ENCODE measurements at regions not wholly inside any gene's neighbourhood (a gene's known extent, or its start where the extent isn't known, plus 50 kb on each side); places are given as distances from the start of the nearest gene placed in this dataset.

DNA sequence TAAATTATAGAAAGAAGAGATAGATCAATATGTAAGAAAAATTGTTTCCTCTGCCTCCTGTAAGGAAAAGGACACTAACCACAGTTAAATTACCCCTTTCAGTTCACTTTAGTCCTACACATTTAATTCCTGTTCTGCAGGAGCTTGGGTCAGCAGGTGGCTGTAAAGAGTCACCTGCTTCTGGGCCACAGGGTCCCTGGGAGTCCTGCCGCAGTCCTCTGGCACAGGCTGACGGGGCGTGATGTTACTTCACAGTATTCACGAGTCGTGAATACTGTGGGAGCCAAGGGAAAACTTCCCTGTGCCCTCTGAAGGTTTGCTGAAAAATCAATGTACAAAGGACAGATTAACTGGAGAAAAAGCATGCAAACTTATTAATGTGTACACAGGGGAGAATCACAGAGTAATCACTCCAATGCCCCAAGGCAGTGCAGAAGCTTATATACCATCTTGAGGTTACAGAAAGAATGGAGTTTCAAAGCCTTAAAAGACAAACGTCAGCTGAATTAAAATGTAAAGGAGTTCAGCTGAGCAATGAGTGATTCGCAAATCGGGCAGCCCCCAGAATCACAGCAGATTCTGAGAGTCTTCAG, 125.8 kb upstream of the TMTC4 start:
- in situ Hi-C loops (cut with HindIII; ENCODE audit: extremely low pct_ligation_motif_present, low pct_unique_long_range_greater_than_20kb): no loop called here
- Histone ChIP-seq H3K9me3 (ENCODE audit: low read length) (peaks cover 4% of the 10 kb centered on the region; the same call in 1 of the 2 replicates), H2AFZ (ENCODE audit: low read length) (no peak overlapping the region), H3K79me2 (ENCODE audit: insufficient read depth, low read length) (no peaks in the 10 kb centered on the region), H3K4me3 (replicated peaks in 1 of 3; ENCODE audit: insufficient read depth in 1 of 3, low read depth in 2 of 3, low read length in 3 of 3) (no peak overlapping the region), H3K36me3 (replicated peaks in 1 of 2; ENCODE audit: control insufficient read depth in 1 of 2, insufficient read depth in 2 of 2, low read length in 2 of 2) (no peaks in the 10 kb centered on the region), H3K9ac (ENCODE audit: insufficient read depth, low read depth, low read length) (no peak overlapping the region), H3K27me3 (ENCODE audit: control insufficient read depth in 1 of 2, insufficient read depth in 2 of 2, low read length in 2 of 2) (no peaks in the 10 kb centered on the region), H3K4me1 (ENCODE audit: insufficient read depth, low read length) (peaks cover 7% of the 10 kb centered on the region), H4K20me1 (ENCODE audit: insufficient read depth, low read length) (no peaks in the 10 kb centered on the region), H3K4me2 (ENCODE audit: low read depth, low read length) (no peak overlapping the region), H3K27ac (ENCODE audit: extremely low read length, insufficient read depth, low read length) (no peak overlapping the region)
- FAIRE-seq: no peak
- BruUV-seq (replicated peaks): no TSS peak
- CTCF ChIA-PET (ENCODE audit: low intra/inter-chr PET ratio, low total read pairs): no interaction called here
- TF ChIP-seq ZNF234 (CRISPR knock-in tag; conservative IDR thresholded peaks at IDR 0.05): no peak
- TF ChIP-seq, protein P1, sequence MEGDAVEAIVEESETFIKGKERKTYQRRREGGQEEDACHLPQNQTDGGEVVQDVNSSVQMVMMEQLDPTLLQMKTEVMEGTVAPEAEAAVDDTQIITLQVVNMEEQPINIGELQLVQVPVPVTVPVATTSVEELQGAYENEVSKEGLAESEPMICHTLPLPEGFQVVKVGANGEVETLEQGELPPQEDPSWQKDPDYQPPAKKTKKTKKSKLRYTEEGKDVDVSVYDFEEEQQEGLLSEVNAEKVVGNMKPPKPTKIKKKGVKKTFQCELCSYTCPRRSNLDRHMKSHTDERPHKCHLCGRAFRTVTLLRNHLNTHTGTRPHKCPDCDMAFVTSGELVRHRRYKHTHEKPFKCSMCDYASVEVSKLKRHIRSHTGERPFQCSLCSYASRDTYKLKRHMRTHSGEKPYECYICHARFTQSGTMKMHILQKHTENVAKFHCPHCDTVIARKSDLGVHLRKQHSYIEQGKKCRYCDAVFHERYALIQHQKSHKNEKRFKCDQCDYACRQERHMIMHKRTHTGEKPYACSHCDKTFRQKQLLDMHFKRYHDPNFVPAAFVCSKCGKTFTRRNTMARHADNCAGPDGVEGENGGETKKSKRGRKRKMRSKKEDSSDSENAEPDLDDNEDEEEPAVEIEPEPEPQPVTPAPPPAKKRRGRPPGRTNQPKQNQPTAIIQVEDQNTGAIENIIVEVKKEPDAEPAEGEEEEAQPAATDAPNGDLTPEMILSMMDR (CRISPR knock-in tag; IDR thresholded peaks at IDR 0.05): 0 out of 2 replicates have a peak, but pooled peaks have one; percentile 7
- intact Hi-C loops (cut with micrococcal nuclease; ENCODE audit: unreplicated experiment): no loop called here
- DNase-seq (ENCODE audit: low spot score): no peak
- POLR2A ChIA-PET: no interaction called here
- ATAC-seq: 0 out of 3 replicates have a peak, but pooled peaks have one; percentile 36
- WGBS (ENCODE audit: low lambda C conversion rate): 58% methylated on average over 8 of the region's 8 CpGs

DNA sequence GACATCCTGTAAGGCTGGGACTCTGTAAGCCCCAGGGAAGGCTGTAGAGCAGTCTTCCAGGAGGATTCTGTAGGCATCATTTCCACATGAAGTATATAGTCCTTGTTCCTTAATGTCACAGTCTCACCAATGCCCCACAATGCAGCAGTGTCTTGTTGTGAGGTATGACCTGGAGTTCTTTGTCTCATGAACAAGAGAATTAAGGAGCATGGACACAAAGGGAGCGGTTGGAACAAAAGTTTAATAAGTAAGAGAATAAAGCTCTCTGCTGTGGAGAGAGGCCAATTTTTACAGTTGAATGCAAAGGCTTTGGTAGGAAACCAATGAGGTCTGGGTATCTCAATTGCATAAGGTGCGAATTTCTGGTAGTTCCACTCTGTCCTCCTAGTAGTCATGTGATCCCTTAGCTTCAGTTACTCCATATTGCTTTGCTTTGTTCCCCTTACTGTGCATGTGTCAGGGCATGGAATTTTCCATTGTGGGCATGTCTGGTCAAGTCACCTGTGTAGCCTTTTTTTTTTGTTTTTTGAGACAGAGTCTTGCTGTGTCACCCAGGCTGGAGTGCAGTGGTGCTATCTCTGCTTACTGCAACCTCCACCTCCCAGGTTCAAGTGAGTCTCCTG, 124.3 kb upstream of the TMTC4 start:
- Histone ChIP-seq H3K9me3 (ENCODE audit: low read length) (peaks cover 4% of the 10 kb centered on the region; the same call in 1 of the 2 replicates), H3K4me2 (ENCODE audit: low read depth, low read length) (no peak overlapping the region), H3K27ac (ENCODE audit: extremely low read length, insufficient read depth, low read length) (no peak overlapping the region), H4K20me1 (ENCODE audit: insufficient read depth, low read length) (no peaks in the 10 kb centered on the region), H3K9ac (ENCODE audit: insufficient read depth, low read depth, low read length) (no peak overlapping the region), H3K4me1 (ENCODE audit: insufficient read depth, low read length) (peaks cover 5% of the 10 kb centered on the region; the same call in 1 of the 2 replicates), H3K4me3 (replicated peaks in 1 of 3; ENCODE audit: insufficient read depth in 1 of 3, low read depth in 2 of 3, low read length in 3 of 3) (no peak overlapping the region), H2AFZ (ENCODE audit: low read length) (no peak overlapping the region), H3K79me2 (ENCODE audit: insufficient read depth, low read length) (no peaks in the 10 kb centered on the region), H3K36me3 (replicated peaks in 1 of 2; ENCODE audit: control insufficient read depth in 1 of 2, insufficient read depth in 2 of 2, low read length in 2 of 2) (no peaks in the 10 kb centered on the region), H3K27me3 (ENCODE audit: control insufficient read depth in 1 of 2, insufficient read depth in 2 of 2, low read length in 2 of 2) (no peaks in the 10 kb centered on the region)
- CTCF ChIA-PET (ENCODE audit: low intra/inter-chr PET ratio, low total read pairs): no interaction called here
- DNase-seq (ENCODE audit: low spot score) (no peak), ATAC-seq (no peak), FAIRE-seq (no peak)
- 44% methylated on average over 2 of the region's 2 CpGs for WGBS (ENCODE audit: low lambda C conversion rate)
- in situ Hi-C loops (cut with HindIII; ENCODE audit: extremely low pct_ligation_motif_present, low pct_unique_long_range_greater_than_20kb) (no loop called here), intact Hi-C loops (cut with micrococcal nuclease; ENCODE audit: unreplicated experiment) (no loop called here)
- POLR2A ChIA-PET: no interaction called here
- BruUV-seq (replicated peaks): no TSS peak
- TF ChIP-seq, protein P2, sequence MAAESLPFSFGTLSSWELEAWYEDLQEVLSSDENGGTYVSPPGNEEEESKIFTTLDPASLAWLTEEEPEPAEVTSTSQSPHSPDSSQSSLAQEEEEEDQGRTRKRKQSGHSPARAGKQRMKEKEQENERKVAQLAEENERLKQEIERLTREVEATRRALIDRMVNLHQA (CRISPR knock-in tag; IDR thresholded peaks at IDR 0.05): no peak
- TF ChIP-seq, protein P3, sequence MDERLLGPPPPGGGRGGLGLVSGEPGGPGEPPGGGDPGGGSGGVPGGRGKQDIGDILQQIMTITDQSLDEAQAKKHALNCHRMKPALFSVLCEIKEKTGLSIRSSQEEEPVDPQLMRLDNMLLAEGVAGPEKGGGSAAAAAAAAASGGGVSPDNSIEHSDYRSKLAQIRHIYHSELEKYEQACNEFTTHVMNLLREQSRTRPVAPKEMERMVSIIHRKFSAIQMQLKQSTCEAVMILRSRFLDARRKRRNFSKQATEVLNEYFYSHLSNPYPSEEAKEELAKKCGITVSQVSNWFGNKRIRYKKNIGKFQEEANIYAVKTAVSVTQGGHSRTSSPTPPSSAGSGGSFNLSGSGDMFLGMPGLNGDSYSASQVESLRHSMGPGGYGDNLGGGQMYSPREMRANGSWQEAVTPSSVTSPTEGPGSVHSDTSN (CRISPR knock-in tag; IDR thresholded peaks at IDR 0.05): no peak
- TF ChIP-seq TCF7 (IDR thresholded peaks at IDR 0.05; ENCODE audit: low read depth) (no peak), HNF4G (IDR thresholded peaks at IDR 0.05; ENCODE audit: borderline replicate concordance, low read depth, low read length) (no peak), HNF4G (CRISPR knock-in tag; IDR thresholded peaks at IDR 0.05; ENCODE audit: borderline replicate concordance, low read depth) (no peak), TP53 (CRISPR knock-in tag; conservative IDR thresholded peaks at IDR 0.05) (peak; percentile 84; the same call in 1 of the 2 replicates)
